GM13976 (cell line): ENCODE measurements at regions not wholly inside any gene's neighbourhood (a gene's known extent, or its start where the extent isn't known, plus 50 kb on each side); places are given as distances from the start of the nearest gene placed in this dataset.
"Not testable (repeated sequence)": the region's sequence is repeated elsewhere in the genome, so short reads cannot be mapped to it uniquely, and the experiment has no call there.

Experiments used
- DNase-seq: peaks from one replicate; pipeline ENCODE4 v3.0.0; 2012; ENCODE audit warnings: low spot score
- CTCF ChIP-seq: IDR thresholded peaks from 2 replicates; pipeline ENCODE4 v1.5.1; 2012; ENCODE audit warnings: borderline replicate concordance, mild to moderate bottlenecking; ENCODE audit not compliant: insufficient read depth; ENCODE audit errors: extremely low read depth, missing control alignments, control extremely low read depth
- in situ Hi-C: fragments of 300-500 bp; cut with MboI; formaldehyde crosslinking; loops from one replicate; pipeline ENCODE4 v1.12.0; 2022; ENCODE audit warnings: low sequenced_read_pairs, mixed read lengths, inconsistent platforms; ENCODE audit not compliant: unreplicated experiment

- TF ChIP-seq CTCF: no peak
- DNase-seq: no peak
- in situ Hi-C loops: no loop called here
These were observed 322.4 kb upstream of the PRKX start for GRCh38 chrX:4035874-4036273.

- DNase-seq: no peak
- in situ Hi-C loops: no loop called here
- TF ChIP-seq CTCF: no peak
These were observed 314.7 kb upstream of the PRKX start for GRCh38 chrX:4028151-4028550.

- no peak for DNase-seq
- no peak for TF ChIP-seq CTCF
- in situ Hi-C loops: no loop called here
These were observed 291.8 kb upstream of the PRKX start for GRCh38 chrX:4005281-4005680.

- no peak for TF ChIP-seq CTCF
- in situ Hi-C loops: no loop called here
- no peak for DNase-seq
These were observed 291.4 kb upstream of the PRKX start for GRCh38 chrX:4004822-4005221.

GRCh38 chrX:3994315-3994714 is 280.9 kb upstream of the PRKX start:
- TF ChIP-seq CTCF: no peak
- in situ Hi-C loops: no loop called here
- DNase-seq: no peak

- DNase-seq: no peak
- TF ChIP-seq CTCF: no peak
- in situ Hi-C loops: no loop called here
These were observed 277.1 kb upstream of the PRKX start for GRCh38 chrX:3990569-3990968.

GRCh38 chrX:3972104-3972858 is 258.8 kb upstream of the PRKX start:
- DNase-seq, in situ Hi-C loops: not testable (repeated sequence)
